Lower leg skin (tissue), 4 donors: ENCODE measurements at regions not wholly inside any gene's neighbourhood (a gene's known extent, or its start where the extent isn't known, plus 50 kb on each side); places are given as distances from the start of the nearest gene placed in this dataset.

Experiments
- DNase-seq, 2 donors: peaks; one replicate each; pipeline ENCODE4 v3.0.0-alpha.2; 2019; ENCODE audit warnings: low spot score in 2 of 2
- H3K4me3 ChIP-seq: fragments of 200-600 bp; sonication (generic); 2 replicates; pipeline ENCODE4 v1.5.1; 2017; ENCODE audit warnings: mild to moderate bottlenecking, low read depth; ENCODE audit not compliant: poor library complexity, severe bottlenecking
- POLR2A ChIP-seq, 2 donors: fragments of 450-650 bp; IDR thresholded peaks; one replicate each; pipeline ENCODE4 v1.6.1; 2016 to 2017; ENCODE audit warnings: antibody characterized with exemption in 2 of 2, mild to moderate bottlenecking in 1 of 2, moderate library complexity in 1 of 2
- WGBS, 2 donors: methylation state at CpG; one replicate each; pipeline ENCODE4 v1.1.5; 2018; 5-methylcytosine and 5-hydroxymethylcytosine counted together
- intact Hi-C: fragments of 100-400 bp; cut with DNase I; formaldehyde crosslinking; loops from one replicate; pipeline ENCODE4 v1.15.0; 2023; ENCODE audit warnings: low total_unique reads
- TF ChIP-seq, protein P1 (sequence below), 3 donors: fragments of 450-650 bp; IDR thresholded peaks; one replicate each; pipeline ENCODE4 v1.5.1; 2016; ENCODE audit warnings: antibody characterized with exemption in 3 of 3, mild to moderate bottlenecking in 3 of 3, moderate library complexity in 2 of 3

DNA sequence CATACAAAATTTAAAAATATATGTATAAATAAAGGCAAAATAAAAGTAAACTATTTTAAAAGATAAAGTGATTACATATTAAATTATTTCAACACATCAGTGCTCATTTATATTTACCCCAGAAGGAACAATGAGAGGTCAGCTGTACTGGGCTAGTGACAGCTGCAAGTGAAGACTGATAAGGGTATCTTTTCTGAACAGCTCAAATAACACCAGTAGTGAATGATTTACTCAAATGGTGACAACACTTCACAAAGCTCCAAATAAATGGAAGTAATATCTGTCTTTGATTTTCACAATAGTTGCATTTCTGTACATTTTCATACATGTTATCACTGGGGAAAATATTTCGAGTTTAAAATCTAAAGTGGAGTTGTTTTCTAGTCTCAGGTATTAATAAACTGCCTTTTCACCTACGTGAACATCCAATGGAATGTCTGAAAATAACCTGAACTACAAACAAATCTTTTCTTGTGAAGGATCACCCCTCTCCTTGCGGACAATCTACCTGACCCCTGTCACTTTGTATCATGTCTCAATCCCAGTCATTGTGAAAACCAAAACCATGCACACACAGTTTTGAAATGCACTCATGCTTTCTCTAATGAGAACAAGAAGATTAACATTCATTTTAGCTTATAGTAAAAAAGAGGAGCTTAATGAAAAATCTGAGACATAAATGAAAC lies 1928.8 kb upstream of the CELF4 start:
- TF ChIP-seq POLR2A (IDR thresholded peaks at IDR 0.05) = no peak
- TF ChIP-seq, protein P1, sequence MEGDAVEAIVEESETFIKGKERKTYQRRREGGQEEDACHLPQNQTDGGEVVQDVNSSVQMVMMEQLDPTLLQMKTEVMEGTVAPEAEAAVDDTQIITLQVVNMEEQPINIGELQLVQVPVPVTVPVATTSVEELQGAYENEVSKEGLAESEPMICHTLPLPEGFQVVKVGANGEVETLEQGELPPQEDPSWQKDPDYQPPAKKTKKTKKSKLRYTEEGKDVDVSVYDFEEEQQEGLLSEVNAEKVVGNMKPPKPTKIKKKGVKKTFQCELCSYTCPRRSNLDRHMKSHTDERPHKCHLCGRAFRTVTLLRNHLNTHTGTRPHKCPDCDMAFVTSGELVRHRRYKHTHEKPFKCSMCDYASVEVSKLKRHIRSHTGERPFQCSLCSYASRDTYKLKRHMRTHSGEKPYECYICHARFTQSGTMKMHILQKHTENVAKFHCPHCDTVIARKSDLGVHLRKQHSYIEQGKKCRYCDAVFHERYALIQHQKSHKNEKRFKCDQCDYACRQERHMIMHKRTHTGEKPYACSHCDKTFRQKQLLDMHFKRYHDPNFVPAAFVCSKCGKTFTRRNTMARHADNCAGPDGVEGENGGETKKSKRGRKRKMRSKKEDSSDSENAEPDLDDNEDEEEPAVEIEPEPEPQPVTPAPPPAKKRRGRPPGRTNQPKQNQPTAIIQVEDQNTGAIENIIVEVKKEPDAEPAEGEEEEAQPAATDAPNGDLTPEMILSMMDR (IDR thresholded peaks at IDR 0.05) = no peak
- H3K4me3 ChIP-seq = no peak overlapping the region
- no peak for DNase-seq
- 86 to 88% methylated on average over 3 of the region's 3 CpGs for WGBS, 2 donors
- intact Hi-C loops = no loop called here

DNA sequence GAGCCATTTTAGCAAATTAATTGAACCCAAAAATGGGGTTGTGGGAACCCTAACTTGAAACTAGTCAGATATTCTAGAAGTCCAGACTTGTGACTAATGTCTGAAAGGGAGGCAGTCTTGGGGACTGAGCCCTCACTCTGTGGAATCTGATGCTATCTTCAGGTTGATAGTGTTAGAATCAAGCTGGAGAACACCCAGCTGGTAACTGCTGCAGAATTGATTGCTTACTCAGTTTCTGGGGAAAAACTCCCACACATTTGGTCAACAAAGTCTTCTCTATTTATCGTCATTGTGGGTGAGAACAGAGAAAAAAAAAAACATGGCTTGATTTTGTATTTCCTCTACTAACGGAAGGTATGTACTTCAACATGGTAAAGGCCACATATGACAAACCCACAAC lies 1925.8 kb upstream of the CELF4 start:
- TF ChIP-seq, protein P1 (IDR thresholded peaks at IDR 0.05) = no peak
- TF ChIP-seq POLR2A (IDR thresholded peaks at IDR 0.05) = no peak
- intact Hi-C loops = no loop called here
- 88 to 89% methylated on average over 2 of the region's 2 CpGs for WGBS, 2 donors
- DNase-seq = no peak
- H3K4me3 ChIP-seq = no peak overlapping the region

DNA sequence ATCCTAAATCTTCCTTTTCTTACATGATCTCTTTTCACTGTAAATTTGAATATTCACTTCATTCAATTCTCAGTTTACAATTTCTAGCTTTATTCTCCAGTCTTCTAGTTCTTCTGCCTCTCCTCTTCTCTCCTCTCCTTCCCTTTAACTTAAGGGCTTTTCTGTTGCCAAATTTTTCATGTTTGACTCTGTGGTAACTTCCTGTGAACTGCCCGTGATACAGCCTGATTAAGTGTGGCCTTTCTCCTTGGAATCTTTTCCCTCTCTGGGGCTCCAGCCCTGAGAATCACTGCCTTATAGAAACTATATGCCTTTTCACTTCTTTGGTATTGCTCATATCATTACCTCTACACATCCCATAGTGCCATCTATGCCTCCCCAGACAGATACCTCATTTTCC lies 1923.8 kb upstream of the CELF4 start:
- 56 to 69% methylated on average over 1 of the region's 1 CpG for WGBS, 2 donors
- intact Hi-C loops = no loop called here
- H3K4me3 ChIP-seq = no peak overlapping the region
- no peak for TF ChIP-seq POLR2A (IDR thresholded peaks at IDR 0.05)
- TF ChIP-seq, protein P1 (IDR thresholded peaks at IDR 0.05) = no peak
- DNase-seq = no peak

DNA sequence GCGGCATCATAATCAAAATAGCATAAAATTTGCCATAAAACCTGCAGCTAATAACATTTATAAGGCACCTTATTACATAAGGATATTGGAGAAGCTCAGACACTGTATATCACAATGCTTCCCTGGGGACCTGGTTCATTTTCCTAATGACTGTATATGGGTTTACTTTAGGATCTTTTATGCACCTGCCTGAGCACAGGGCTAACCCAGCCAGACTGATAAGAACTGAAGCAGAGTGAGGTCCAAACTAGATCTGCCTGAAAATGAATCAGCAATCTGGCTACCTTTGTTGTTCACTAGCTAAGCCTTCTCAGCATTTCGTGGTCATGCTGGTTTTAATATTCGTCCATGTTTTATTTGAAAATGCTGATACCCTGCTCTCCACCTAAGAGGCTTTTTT lies 1922.3 kb upstream of the CELF4 start:
- no peak overlapping the region for H3K4me3 ChIP-seq
- intact Hi-C loops = no loop called here
- 60 to 90% methylated on average over 3 of the region's 3 CpGs for WGBS, 2 donors
- DNase-seq = no peak
- TF ChIP-seq, protein P1 (IDR thresholded peaks at IDR 0.05) = no peak
- no peak for TF ChIP-seq POLR2A (IDR thresholded peaks at IDR 0.05)

DNA sequence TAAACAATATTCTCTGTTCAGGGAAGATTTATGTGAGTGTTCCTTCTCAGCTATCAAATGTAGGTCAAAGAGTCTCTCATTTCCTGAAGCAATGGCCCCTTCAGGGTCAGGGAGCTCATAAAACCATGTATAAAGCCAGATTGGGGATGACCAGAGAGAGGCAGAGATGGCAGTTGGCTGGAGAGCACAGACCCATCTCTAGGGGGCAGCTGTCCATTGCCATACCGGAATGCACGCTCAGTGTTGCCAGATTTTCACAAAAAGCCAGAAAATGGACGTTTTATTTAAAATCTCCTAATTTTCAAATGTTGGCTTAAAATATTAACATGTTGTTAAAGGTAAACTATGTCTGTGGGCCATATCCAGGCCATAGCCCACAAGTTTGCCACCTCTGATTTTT lies 1920.7 kb upstream of the CELF4 start:
- intact Hi-C loops = no loop called here
- no peak for TF ChIP-seq POLR2A (IDR thresholded peaks at IDR 0.05)
- TF ChIP-seq, protein P1 (IDR thresholded peaks at IDR 0.05) = no peak
- 82 to 85% methylated on average over 3 of the region's 3 CpGs for WGBS, 2 donors

DNA sequence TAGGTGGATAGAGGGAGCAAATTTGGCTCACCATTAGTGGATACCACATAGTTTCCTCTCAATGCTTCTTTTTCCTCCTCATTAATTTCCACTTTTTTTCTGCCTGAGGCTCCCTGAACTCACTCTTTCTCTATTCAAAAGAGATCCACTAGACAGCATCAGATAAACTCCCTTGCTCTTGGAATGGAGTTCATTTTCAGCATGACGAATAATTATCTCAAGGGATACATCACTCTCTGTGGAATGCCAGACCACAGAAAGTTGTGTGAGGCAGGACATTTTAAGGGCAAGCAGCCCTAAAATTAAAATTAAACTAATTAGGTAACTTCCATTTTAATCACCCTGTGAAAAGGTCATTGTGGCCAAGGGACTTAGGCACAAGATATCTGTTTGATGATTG lies 1920.1 kb upstream of the CELF4 start:
- 0 to 49% methylated on average over 1 of the region's 1 CpG for WGBS, 2 donors
- intact Hi-C loops = no loop called here
- no peak for TF ChIP-seq POLR2A (IDR thresholded peaks at IDR 0.05)
- TF ChIP-seq, protein P1 (IDR thresholded peaks at IDR 0.05) = no peak
- H3K4me3 ChIP-seq = no peak overlapping the region
- DNase-seq = no peak

More for the DNA sequence above, 1920.7 kb upstream of the CELF4 start:
- no peak overlapping the region for H3K4me3 ChIP-seq
- DNase-seq = no peak
